ENCODE measurements at regions not wholly inside any gene's neighbourhood (a gene's known extent, or its start where the extent isn't known, plus 50 kb on each side); places are given as distances from the start of the nearest gene placed in this dataset.

DNA sequence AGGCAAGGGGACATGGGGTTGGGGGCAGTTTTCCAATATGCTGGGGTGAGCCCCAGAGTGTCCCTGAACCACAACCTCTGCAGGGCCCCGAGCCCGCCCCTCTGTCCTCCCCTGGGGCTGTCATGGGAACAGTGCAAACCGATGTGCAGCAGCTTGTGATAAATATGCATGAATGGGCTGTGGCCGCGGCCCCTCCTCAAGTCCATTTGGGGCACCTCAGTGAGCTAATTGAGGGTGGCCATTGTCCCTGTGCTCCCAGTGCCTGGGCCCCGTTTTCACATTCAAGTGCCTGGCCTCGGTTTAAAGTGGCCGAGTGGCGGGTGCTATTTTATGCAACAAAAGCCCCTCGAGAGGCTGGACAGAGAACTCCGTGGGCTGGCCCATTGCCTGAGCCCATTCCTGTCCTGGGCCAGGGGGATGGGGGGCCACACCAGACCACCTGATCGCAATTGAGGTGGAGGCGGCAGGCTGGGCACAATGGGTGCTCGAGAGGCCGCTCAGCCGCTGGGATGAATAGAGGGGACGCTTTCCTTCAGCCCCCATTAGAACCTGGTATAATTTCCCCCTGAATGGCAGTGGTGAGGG, 193.7 kb downstream of the FOXD2 start:
- H3K23me2 ChIP-seq (ENCODE audit: insufficient read length, low read depth, low read length, poor library complexity, severe bottlenecking) = no peaks in the 10 kb centered on the region
- no peak overlapping the region for H3K14ac ChIP-seq (ENCODE audit: insufficient read depth, low read length)
- H3K36me3 Mint-ChIP-seq (ENCODE audit: insufficient read depth in 1 of 3, low read depth in 3 of 3) = no peaks in the 10 kb centered on the region; a peak in 1 of 7 replicates
- H3K79me2 ChIP-seq (ENCODE audit: insufficient read depth, low read length) = no peaks in the 10 kb centered on the region
- H3K27me3 ChIP-seq (ENCODE audit: insufficient read depth, low read length) = no peaks in the 10 kb centered on the region; the same call in 1 of the 2 replicates
- H4K5ac ChIP-seq (ENCODE audit: insufficient read length, low read depth, low read length) = no peak overlapping the region
- H3K79me1 ChIP-seq (ENCODE audit: insufficient read depth, low read depth, low read length, poor library complexity, severe bottlenecking) = no peaks in the 10 kb centered on the region
- H3K23ac ChIP-seq (ENCODE audit: insufficient read length, low read depth, low read length) = no peak overlapping the region
- H3K27me3 Mint-ChIP-seq (ENCODE audit: low read depth) = peaks cover 50% of the 10 kb centered on the region
- H2BK12ac ChIP-seq (ENCODE audit: insufficient read length, low read depth, low read length) = no peak overlapping the region
- no peaks in the 10 kb centered on the region for H3K9me3 ChIP-seq (ENCODE audit: control insufficient read depth, low read depth, low read length)
- H3K27ac Mint-ChIP-seq = no peak overlapping the region
- H3K9ac ChIP-seq (ENCODE audit: extremely low read depth, insufficient read length, low read length) = no peak overlapping the region
- H3K4me1 Mint-ChIP-seq = peaks cover 0 to 5% of the 10 kb centered on the region in 2 experiments; a peak in 2 of 4 replicates
- DNase-seq = no peak
- H3K56ac ChIP-seq (ENCODE audit: insufficient read length, low read depth, low read length) = no peak overlapping the region
- no peak overlapping the region for H2BK5ac ChIP-seq (ENCODE audit: insufficient read length, low read length)
- TF ChIP-seq, protein P1, sequence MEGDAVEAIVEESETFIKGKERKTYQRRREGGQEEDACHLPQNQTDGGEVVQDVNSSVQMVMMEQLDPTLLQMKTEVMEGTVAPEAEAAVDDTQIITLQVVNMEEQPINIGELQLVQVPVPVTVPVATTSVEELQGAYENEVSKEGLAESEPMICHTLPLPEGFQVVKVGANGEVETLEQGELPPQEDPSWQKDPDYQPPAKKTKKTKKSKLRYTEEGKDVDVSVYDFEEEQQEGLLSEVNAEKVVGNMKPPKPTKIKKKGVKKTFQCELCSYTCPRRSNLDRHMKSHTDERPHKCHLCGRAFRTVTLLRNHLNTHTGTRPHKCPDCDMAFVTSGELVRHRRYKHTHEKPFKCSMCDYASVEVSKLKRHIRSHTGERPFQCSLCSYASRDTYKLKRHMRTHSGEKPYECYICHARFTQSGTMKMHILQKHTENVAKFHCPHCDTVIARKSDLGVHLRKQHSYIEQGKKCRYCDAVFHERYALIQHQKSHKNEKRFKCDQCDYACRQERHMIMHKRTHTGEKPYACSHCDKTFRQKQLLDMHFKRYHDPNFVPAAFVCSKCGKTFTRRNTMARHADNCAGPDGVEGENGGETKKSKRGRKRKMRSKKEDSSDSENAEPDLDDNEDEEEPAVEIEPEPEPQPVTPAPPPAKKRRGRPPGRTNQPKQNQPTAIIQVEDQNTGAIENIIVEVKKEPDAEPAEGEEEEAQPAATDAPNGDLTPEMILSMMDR (conservative IDR thresholded peaks at IDR 0.05) = no peak
- H3K4me2 ChIP-seq (ENCODE audit: insufficient read depth, insufficient read length, low read length) = no peak overlapping the region
- H2BK20ac ChIP-seq (ENCODE audit: low read depth, low read length, poor library complexity, severe bottlenecking) = no peak overlapping the region
- H3K4ac ChIP-seq (ENCODE audit: low read depth, low read length) = no peak overlapping the region
- no peak overlapping the region for H2BK120ac ChIP-seq (ENCODE audit: low read depth, low read length, poor library complexity, severe bottlenecking)
- no peak overlapping the region for H4K8ac ChIP-seq (replicated peaks; ENCODE audit: insufficient read length, low read depth, low read length)
- no peak overlapping the region for H3T11ph ChIP-seq (ENCODE audit: low read length)
- no peaks in the 10 kb centered on the region for H3K4me1 ChIP-seq (ENCODE audit: insufficient read depth, low read length)
- no peak overlapping the region for H4K91ac ChIP-seq (ENCODE audit: insufficient read length, low read depth, low read length)
- H3K27ac ChIP-seq (ENCODE audit: insufficient read length, low read depth, low read length) = no peak overlapping the region
- no peaks in the 10 kb centered on the region for H3K9me3 Mint-ChIP-seq
- H2AK5ac ChIP-seq (ENCODE audit: insufficient read length, low read length) = no peak overlapping the region
- no peak overlapping the region for H3K4me3 Mint-ChIP-seq
- H2AFZ ChIP-seq (ENCODE audit: low read length) = no peak overlapping the region
- H3K18ac ChIP-seq (ENCODE audit: insufficient read length, low read depth, low read length) = no peak overlapping the region
- H4K20me1 ChIP-seq (ENCODE audit: control insufficient read depth, insufficient read depth, insufficient read length) = no peaks in the 10 kb centered on the region
- WGBS (ENCODE audit: extremely low coverage, insufficient read length, low lambda C conversion rate) = no CpG with 5 or more reads among the region's 17 CpGs
- H2BK15ac ChIP-seq (ENCODE audit: low read depth, low read length) = no peak overlapping the region

Data from H9 (cell line).